HAP-1 (cell line): ENCODE measurements at regions not wholly inside any gene's neighbourhood (a gene's known extent, or its start where the extent isn't known, plus 50 kb on each side); places are given as distances from the start of the nearest gene placed in this dataset.

Source experiments
- DNase-seq, 2 experiments: peaks; one replicate each; pipeline ENCODE4 v3.0.0-alpha.2; 2016 to 2020; ENCODE audit warnings: low spot score in 2 of 2
- H3K27me3 ChIP-seq: fragments of 250-450 bp; sonication (Bioruptor Pico); 2 replicates; pipeline ENCODE4 v1.5.1; 2020; ENCODE audit warnings: low read depth, mild to moderate bottlenecking, moderate library complexity
- H3K36me3 ChIP-seq: fragments of 250-450 bp; sonication (Bioruptor Pico); replicated peaks from 2 replicates; pipeline ENCODE4 v1.5.1; 2020; ENCODE audit warnings: mild to moderate bottlenecking
- H3K4me1 ChIP-seq: fragments of 250-450 bp; sonication (Bioruptor Pico); 2 replicates; pipeline ENCODE4 v1.5.1; 2020; ENCODE audit warnings: mild to moderate bottlenecking
- H3K4me3 ChIP-seq: fragments of 250-450 bp; sonication (Bioruptor Pico); 2 replicates; pipeline ENCODE4 v1.5.1; 2020; ENCODE audit warnings: mild to moderate bottlenecking, moderate library complexity
- H3K9me3 ChIP-seq: fragments of 250-450 bp; sonication (Bioruptor Pico); 2 replicates; pipeline ENCODE4 v1.5.1; 2020; ENCODE audit warnings: mild to moderate bottlenecking, moderate library complexity
- in situ Hi-C: fragments of 300-500 bp; cut with MboI; formaldehyde crosslinking; loops from 3 replicates; pipeline ENCODE4 v1.14.3; 2020; ENCODE audit warnings: low sequenced_read_pairs, inconsistent platforms, mixed read lengths

DNA sequence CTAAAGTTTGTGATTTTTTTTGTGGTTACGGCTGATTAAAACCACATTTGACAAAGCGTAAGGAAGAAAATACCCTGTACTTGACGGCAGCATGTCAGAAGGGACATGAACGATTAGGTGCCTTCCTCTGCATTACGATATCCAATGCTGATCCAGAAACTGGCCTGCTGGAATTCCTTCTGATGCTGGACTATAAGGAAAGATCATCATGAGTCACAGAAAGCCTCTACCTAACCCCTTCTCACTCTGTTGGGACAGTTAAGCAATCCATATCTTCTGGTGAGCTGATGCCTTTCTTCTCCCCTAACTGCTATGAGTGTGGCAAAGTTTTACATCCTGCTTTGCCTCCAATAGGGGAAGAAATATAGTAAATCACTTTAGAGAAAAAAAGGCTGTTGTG is 78.4 kb upstream of the PAPPA start:
- Histone ChIP-seq H3K9me3 (no peaks in the 10 kb centered on the region), H3K4me3 (no peak overlapping the region), H3K36me3 (no peaks in the 10 kb centered on the region), H3K27me3 (peaks cover 5% of the 10 kb centered on the region; the same call in 1 of the 2 replicates), H3K4me1 (no peaks in the 10 kb centered on the region)
- in situ Hi-C loops: no loop called here
- DNase-seq: no peak

DNA sequence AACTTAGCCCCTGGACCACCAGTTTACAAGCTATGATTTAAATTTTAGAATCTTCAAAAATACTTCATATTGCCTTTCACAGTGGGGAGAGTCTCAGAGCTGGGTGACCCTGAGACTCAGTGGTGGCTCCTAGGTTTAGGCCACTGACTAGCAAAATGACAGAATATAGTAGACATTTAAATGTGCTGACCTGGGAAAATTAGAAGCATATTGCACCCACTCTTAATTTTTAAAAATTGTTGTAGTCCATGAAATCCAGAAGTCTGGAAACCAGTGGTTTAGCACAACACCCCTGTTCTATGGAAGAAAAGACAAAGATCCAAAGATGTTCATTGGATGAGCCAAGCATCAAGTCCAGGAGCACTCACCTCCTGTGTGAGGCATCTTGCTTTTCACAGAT is 75.0 kb upstream of the PAPPA start:
- Histone ChIP-seq H3K27me3 (peaks cover 5% of the 10 kb centered on the region; the same call in 1 of the 2 replicates), H3K4me1 (no peaks in the 10 kb centered on the region), H3K4me3 (no peak overlapping the region), H3K36me3 (no peaks in the 10 kb centered on the region), H3K9me3 (no peaks in the 10 kb centered on the region)
- in situ Hi-C loops: no loop called here
- no peak for DNase-seq

DNA sequence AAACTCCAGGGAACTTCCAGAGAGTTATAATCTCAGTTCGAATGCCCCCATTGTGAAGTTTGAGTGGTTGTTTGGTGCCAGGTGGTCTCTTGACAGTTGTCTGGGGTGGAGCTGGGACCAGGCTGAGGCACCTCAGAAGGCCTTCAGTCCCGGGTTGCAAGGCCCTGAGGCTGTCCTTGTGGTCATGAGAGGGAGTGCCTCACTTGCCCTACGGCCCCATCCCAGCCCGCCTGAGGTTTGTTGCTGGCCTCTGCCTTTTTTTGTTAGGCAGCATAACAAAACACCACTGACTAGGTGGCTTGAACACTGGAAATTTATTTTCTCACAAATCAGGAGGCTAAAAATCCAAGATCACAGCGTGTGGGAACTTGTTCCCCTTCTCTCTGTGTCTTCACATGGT is 73.0 kb upstream of the PAPPA start:
- DNase-seq: no peak
- Histone ChIP-seq H3K27me3 (0 out of 2 replicates have a peak, but pooled peaks cover 4% of the 10 kb centered on the region), H3K36me3 (no peaks in the 10 kb centered on the region), H3K9me3 (no peaks in the 10 kb centered on the region), H3K4me3 (no peak overlapping the region), H3K4me1 (no peaks in the 10 kb centered on the region)
- in situ Hi-C loops: no loop called here

DNA sequence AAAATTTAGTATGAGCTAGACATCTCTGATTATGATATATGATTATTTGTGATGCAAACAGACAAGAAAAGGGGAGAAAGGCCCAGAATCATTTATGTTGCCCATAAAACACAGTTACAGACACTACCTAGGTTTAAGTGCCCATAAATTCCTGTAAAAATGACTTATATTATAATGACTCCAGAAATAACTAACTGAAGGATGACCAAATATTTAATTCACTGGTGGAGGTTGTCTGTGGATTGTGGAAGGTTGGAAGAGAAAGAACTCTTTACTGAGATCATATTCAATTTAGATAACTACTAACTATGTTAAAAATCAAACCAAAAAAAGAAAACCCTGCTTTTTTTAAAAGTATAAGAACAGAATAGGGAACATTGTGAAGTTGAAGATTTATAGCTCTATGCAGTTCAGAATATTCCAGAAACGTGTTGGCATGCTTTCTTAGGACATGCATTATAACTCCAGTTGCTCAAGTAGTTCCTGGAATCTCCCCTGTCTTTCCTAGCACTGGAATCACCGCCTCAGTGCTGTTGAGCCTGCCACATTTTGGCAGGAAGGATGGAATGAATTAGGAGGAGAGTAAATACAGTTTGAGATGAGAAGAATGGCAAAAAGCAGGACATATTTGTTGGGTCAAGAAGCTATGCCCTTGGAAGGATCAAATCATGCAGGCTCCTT is 72.0 kb upstream of the PAPPA start:
- no peak overlapping the region for H3K4me3 ChIP-seq
- H3K27me3 ChIP-seq: 0 out of 2 replicates have a peak, but pooled peaks cover 2% of the 10 kb centered on the region
- no peaks in the 10 kb centered on the region for H3K36me3 ChIP-seq
- in situ Hi-C loops: no loop called here
- no peak for DNase-seq
- no peaks in the 10 kb centered on the region for H3K9me3 ChIP-seq
- H3K4me1 ChIP-seq: no peaks in the 10 kb centered on the region

DNA sequence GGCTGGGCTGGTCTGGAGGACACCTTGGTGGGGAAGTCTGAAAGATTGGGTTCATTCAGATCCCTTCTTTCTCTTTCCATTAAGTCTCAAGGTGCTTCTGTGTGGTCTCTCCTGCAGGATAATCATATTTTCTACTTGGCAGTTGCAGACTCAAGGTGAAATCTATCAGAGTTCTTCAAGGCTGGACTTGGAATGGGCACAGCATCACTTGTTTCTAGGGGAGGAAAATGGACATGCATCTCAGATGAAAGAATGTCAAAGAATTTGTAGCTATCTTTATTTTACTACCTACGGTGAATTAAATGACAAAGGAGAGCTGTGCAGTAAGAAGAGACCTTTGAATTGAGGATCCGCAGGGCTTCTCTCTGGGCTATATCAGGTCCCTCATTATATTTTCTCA is 69.8 kb upstream of the PAPPA start:
- Histone ChIP-seq H3K36me3 (no peaks in the 10 kb centered on the region), H3K9me3 (no peaks in the 10 kb centered on the region), H3K4me3 (no peak overlapping the region), H3K4me1 (no peaks in the 10 kb centered on the region), H3K27me3 (0 out of 2 replicates have a peak, but pooled peaks cover 2% of the 10 kb centered on the region)
- no peak for DNase-seq
- in situ Hi-C loops: no loop called here

DNA sequence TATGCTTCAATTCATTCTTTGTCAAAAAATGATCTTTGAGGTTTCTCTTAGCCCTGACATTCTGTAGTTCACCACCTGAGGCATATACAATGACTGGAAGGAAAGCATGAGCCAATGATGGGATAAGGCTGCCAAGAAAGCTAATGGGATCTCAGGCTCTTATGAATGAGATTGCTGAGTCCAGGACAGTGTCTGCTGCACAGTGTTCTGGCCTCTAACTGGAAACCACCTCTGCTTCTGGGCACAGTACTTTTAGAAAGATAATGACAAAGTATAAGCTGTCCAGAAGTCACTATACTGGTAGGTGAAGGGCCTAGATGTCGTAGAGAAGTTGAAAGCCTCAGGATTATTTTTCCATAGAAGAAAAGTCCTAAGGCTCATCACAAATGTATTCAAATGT is 69.1 kb upstream of the PAPPA start:
- Histone ChIP-seq H3K36me3 (no peaks in the 10 kb centered on the region), H3K27me3 (no peaks in the 10 kb centered on the region), H3K4me3 (no peak overlapping the region), H3K4me1 (no peaks in the 10 kb centered on the region), H3K9me3 (no peaks in the 10 kb centered on the region)
- in situ Hi-C loops: no loop called here
- DNase-seq: no peak

DNA sequence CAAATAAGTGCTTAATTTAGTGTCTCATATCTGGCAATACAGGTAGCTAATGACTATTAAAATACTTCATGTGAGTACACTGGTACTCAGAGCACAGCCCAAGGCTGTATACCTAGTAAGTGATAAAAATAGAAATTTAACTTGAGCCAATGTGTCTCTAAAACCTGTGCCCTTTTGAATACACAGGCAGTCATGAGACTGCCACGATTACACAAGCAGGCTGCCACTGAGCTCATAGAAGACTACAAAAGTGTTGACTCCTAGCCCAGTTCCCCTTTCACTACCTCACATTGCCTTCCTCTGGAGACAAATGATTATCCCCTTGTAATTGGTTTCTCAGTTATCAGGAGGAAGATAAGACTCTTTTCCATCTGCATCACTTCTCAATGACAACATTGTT is 66.3 kb upstream of the PAPPA start:
- Histone ChIP-seq H3K9me3 (no peaks in the 10 kb centered on the region), H3K4me3 (no peak overlapping the region), H3K36me3 (no peaks in the 10 kb centered on the region), H3K4me1 (no peaks in the 10 kb centered on the region), H3K27me3 (no peaks in the 10 kb centered on the region)
- no peak for DNase-seq
- in situ Hi-C loops: no loop called here

DNA sequence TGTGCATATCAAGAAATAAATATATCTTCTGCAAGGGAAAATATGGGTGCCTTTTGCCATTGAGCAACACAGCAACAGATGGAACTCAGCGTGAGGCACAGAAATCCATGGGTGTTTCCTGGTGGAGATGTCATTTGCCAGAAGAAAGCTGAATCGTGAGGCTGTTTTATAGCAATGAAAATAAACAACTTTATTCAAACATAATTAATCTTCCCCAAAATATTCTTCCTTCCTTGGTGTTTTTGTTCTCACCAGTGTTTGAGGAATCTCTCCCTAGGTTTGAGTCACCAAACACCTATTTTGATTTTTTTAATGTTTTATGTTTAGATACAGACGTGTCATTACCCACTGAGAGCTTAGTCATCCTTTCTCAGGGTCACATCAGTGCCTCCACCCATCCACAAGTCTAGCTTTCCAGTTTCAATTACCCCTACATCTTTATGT is 65.8 kb upstream of the PAPPA start:
- no peak for DNase-seq
- no peaks in the 10 kb centered on the region for H3K27me3 ChIP-seq

DNA sequence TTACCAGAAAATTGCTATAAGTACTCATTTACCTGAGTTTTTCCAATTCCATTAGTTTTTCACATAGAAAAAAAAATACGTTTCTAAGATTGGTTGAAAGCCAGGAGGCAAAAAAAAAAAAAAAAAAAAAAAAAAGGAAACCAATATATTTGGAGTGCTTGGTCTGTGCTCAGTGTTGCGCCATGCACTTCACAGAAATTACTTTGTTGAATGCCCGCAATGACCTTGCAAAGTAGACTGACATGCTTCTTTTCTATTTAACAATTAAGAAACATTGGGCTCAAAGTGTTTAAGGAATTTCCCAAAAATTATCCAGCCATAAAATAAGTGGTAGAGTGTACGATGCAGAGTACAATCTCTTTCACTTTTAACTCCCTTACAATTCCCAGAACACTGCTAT is 65.2 kb upstream of the PAPPA start:
- DNase-seq: no peak
- Histone ChIP-seq H3K27me3 (no peaks in the 10 kb centered on the region), H3K36me3 (no peaks in the 10 kb centered on the region), H3K4me3 (no peak overlapping the region), H3K9me3 (no peaks in the 10 kb centered on the region), H3K4me1 (no peaks in the 10 kb centered on the region)
- in situ Hi-C loops: no loop called here

More for the DNA sequence above, 65.8 kb upstream of the PAPPA start:
- Histone ChIP-seq H3K9me3 (no peaks in the 10 kb centered on the region), H3K36me3 (no peaks in the 10 kb centered on the region), H3K4me3 (no peak overlapping the region), H3K4me1 (no peaks in the 10 kb centered on the region)
- in situ Hi-C loops: no loop called here

DNA sequence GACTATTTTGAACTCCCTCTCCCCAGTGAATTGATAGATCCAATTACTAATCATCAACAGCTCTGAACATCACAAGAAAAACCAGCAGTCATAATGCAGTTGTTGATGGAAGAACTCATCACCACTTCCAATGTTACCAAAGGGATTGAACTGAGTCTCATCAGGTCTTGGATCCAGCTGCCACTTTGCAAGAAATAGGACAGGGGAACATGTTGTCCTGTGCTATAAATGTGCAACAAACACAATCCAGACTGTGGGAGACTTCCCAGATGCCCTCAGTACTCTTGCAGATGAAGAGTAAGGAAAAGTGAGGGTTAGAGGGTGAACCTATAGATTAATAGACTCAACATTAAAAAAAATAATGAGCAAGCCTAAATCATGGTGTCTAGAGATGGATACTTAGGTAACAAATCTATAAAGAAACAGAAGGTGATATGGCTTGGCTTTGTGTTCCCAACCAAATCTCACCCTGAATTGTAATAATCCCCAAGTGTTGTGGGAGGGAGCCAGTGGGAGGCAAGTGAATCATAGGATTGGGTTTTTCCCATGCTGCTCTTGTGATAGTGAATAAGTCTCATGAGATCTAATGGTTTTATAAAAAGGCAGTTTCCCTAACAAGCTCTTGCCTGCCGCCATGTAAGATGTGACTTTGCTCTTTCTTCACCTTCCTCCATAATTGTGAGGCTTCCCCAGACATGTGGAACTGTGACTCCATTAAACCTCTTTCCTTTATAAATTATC is 63.4 kb upstream of the PAPPA start:
- DNase-seq: no peak
- no peaks in the 10 kb centered on the region for H3K36me3 ChIP-seq
- no peaks in the 10 kb centered on the region for H3K27me3 ChIP-seq
- in situ Hi-C loops: no loop called here
- no peaks in the 10 kb centered on the region for H3K4me1 ChIP-seq
- no peaks in the 10 kb centered on the region for H3K9me3 ChIP-seq
- H3K4me3 ChIP-seq: no peak overlapping the region

DNA sequence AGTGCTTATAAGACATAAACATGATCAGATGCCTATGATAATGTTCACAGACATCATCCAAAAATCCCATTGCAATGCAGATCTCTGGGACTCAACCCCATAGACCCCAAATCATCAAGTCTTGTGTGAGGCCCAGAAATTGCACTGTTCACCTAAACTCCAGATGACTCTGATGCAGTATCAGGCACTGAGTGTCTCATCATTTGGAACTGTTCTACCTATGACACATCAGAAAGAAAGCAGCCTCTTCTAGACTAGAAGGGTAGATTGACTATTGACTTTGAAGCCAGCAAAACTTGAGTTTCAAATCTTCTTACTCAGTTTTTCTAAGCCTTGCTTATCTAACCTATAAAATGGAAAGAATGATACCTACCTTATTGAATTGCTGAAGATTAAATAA is 58.7 kb upstream of the PAPPA start:
- Histone ChIP-seq H3K4me1 (no peaks in the 10 kb centered on the region), H3K4me3 (no peak overlapping the region), H3K36me3 (no peaks in the 10 kb centered on the region), H3K9me3 (no peaks in the 10 kb centered on the region), H3K27me3 (no peaks in the 10 kb centered on the region)
- in situ Hi-C loops: no loop called here
- DNase-seq: no peak

DNA sequence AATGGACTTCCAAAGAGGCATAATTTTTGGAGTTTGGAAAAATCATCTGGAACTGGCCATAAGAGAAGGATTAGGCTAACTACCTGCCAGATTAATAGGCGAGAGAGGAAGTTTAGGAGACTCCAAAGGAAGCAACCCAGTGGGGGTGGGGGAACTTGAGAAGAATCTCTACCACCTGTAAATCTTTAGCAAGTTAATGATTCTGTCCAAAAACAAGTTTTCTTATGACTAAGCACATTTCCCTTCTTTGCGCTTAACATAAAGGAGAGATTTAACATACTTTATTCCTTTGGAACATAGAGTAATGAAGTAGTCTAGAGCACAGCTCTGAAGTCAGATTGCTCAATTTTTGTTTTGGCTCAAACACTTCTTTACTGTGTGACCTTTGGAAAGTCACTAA is 58.2 kb upstream of the PAPPA start:
- DNase-seq: no peak
- in situ Hi-C loops: no loop called here
- H3K9me3 ChIP-seq: no peaks in the 10 kb centered on the region
- no peaks in the 10 kb centered on the region for H3K27me3 ChIP-seq
- no peak overlapping the region for H3K4me3 ChIP-seq
- no peaks in the 10 kb centered on the region for H3K4me1 ChIP-seq
- H3K36me3 ChIP-seq: no peaks in the 10 kb centered on the region

DNA sequence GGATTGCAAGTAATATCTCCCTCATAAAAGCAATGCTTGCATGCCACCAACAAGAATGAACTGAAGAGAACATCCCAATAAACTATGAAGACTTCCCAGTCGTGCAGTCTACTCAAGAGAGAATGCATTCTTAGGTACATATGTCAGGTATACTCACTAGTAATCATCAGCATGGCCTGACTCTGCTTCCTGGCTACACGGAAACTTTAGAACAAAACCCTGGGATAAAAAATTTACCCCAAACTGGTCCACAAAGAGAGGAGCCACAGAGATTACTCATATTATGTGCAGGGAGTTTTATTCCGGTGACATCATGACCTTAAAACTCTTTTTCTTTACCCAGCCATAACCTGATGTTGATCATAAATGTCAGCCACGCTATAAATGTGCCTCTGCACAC is 57.5 kb upstream of the PAPPA start:
- H3K4me3 ChIP-seq: no peak overlapping the region
- in situ Hi-C loops: no loop called here
- H3K4me1 ChIP-seq: no peaks in the 10 kb centered on the region
- H3K9me3 ChIP-seq: no peaks in the 10 kb centered on the region
- DNase-seq: no peak
- no peaks in the 10 kb centered on the region for H3K36me3 ChIP-seq
- no peaks in the 10 kb centered on the region for H3K27me3 ChIP-seq

DNA sequence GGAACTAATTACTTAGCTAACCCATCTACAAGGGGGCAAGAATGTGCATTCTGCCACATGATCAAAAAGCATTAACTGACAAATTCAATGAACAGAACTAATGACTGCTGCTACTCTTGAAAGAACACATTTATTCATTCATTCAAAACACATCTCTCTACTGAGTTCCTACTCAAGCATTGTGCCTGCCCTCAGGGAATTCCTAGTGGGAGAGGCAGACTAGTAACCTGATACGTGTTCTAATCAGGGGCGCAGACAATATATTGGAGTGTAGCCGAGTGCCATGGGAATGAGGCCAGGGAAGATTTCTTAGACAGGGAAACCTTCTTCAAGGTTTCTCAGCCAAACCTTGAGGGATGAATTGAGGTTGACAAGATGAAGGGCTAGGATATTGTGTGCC is 56.7 kb upstream of the PAPPA start:
- no peaks in the 10 kb centered on the region for H3K27me3 ChIP-seq
- H3K4me3 ChIP-seq: no peak overlapping the region
- in situ Hi-C loops: no loop called here
- no peaks in the 10 kb centered on the region for H3K9me3 ChIP-seq
- no peak for DNase-seq
- H3K4me1 ChIP-seq: no peaks in the 10 kb centered on the region
- no peaks in the 10 kb centered on the region for H3K36me3 ChIP-seq
